Effector CD4-positive, alpha-beta T cell (primary cell): ENCODE measurements at regions not wholly inside any gene's neighbourhood (a gene's known extent, or its start where the extent isn't known, plus 50 kb on each side); places are given as distances from the start of the nearest gene placed in this dataset.

Source experiments
- DNase-seq: peaks from one replicate; pipeline ENCODE4 v3.0.0-alpha.2; 2020

DNA sequence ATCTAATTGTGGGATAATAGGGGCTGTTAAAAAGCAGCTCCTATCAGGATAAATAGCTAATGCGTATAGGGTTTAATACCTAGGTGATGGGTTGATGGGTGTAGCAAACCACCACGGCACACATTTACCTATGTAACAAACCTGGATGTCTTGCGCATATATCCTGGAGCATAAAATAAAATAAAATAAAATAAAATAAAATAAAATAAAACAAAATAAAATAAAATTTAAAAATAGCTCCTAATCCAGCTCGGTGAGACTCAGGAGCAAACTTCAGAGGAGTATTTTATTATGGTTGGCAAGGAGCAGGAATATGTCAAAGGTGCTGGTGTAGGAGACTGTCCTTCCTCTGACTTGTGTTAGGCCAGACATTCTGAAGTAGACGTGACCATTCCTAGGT, 721.0 kb downstream of the BCL11B start:
- no peak for DNase-seq

DNA sequence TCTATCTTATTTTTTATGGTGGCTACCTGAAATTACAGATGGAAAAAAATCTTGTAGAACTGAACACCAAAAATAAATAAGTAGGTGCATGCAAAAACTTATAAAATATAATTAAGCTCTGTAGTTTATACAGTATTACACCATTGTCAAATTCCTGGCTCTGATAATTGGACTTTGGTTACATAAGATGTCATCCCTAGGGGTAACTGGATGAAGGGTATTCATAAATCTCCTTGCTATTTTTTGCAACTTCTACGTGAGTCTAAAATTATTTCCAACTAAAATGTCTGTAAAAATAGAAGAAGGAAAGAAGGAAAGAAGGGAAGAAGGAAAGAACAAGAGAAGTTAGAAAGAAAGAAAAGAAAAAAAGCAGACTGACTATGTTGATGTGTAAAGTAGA, 716.6 kb downstream of the BCL11B start:
- no peak for DNase-seq

DNA sequence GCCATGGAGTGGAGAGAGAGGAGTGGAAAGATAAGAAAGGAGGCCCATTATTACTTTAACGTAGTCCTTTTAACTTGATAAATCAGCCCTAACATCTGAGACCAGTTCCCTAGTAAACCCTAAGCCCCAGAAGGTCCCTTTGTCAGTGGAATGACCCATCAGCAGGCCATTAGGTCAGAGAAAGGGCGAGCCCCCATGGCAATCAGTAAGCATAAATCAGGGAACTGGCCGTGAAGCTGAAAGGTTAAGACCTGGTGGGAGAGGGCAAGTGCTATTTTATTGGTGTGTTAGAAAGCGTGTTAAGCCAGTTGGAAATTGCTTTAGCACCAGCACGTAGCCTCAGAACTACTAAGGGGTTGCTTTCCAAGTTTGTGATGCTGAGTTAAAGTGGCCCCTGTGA, 708.0 kb downstream of the BCL11B start:
- no peak for DNase-seq

DNA sequence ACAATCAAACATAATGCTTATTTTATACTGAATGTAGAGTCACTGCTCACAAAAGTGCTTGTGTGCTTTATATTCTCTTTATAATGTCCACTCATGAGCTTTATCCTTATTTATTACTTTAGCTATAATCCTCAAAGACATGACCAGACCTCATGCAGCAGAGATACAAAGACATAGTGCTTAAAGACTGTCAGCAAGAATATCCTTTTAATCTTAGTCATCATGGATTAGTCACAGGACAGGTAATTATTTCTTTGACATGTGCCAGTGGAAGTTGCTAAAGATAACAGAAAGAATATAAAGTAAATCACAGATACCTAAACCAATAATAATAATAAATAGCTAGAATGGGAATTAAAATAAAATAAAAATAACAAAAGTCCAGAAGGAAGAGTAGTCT, 707.5 kb downstream of the BCL11B start:
- DNase-seq: no peak

DNA sequence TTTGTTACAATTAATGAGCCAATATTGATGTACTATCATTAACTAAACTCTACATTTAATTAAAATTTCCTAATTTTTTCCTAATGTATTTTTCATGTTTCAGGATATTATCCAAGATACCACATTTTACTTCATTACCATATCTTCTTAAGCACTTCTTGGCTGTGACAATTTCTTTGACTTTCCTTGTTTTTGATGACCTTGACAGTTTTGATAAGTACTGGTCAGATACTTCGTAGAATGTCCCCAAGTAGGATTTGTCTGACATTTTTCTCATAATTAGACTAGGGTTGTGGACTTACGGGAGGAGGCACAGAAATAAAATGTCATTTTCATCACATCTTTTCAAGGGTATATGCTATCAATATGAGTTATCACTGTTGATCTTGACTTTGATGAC, 700.9 kb downstream of the BCL11B start:
- DNase-seq: no peak

DNA sequence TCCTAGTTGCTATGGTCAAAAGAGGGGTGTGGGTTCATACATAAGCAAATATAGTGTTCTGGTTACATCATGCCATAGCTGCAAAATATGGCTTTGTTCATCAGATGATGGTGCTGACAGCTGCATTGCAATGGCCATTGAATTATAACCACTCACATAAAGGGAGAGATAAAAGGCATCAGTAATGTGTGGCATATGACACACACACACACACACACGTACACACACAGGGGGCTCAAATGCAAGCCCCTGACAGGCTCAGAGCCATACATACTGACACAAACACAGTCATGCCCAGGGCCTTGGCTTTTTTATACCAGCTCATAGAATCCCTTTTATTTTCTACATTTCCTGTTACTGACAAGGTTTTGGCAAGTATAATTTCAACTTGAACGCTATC, 698.9 kb downstream of the BCL11B start:
- DNase-seq: no peak

DNA sequence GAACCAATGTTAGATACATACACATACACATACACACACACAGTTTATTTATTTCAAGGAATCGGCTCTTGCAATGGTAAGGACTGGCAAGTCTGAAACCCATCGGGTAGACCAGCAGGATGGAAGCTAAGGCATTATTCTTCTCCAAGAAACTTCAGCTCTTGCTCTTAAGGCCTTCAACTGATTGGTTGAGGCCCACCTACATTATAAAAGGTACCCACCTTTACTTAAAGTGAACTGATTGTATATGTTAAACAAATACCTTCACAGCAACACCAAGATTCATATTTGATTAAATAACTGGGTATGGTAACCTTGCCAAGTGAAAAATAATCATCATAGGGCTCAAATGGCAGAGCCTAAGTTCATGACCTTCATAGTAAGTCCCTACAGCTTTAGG, 695.5 kb downstream of the BCL11B start:
- DNase-seq: no peak

DNA sequence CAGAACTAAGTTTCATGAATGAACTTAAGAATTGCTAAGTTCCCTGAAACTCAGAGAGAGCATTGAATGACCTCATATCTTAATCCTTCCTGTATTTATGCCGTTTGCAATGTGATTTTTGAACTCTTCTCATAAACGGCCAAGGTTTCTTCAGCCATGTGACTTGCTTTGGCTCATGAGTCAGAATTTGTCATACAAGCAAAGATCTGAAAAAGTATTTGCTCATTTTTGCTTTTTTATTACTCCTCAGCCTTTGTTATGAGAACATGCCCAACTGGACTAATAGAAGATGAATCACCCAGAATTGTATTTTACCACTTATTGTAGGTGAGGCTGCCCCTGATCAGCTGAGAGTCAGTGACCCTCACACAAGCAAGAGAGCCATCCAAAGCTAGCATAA, 693.8 kb downstream of the BCL11B start:
- DNase-seq: no peak

DNA sequence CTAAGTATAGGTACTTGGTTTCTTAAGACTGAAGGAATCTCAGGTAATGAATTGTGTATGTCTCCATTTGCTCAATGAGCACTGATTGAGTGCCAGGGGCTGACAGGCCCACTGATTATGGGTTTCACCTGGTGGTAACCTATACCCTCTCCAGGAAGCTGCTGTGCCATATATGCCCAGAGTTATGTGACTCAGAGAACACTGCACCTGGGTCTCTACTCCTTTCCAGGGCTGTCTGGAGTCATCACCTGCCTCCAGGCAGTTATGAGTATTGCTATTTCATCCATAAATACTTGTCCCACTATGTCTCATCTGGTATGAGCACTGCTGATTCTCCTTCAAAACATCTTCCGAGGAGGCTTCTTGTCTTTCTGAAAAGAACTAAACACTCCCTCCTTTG, 692.9 kb downstream of the BCL11B start:
- DNase-seq: no peak

DNA sequence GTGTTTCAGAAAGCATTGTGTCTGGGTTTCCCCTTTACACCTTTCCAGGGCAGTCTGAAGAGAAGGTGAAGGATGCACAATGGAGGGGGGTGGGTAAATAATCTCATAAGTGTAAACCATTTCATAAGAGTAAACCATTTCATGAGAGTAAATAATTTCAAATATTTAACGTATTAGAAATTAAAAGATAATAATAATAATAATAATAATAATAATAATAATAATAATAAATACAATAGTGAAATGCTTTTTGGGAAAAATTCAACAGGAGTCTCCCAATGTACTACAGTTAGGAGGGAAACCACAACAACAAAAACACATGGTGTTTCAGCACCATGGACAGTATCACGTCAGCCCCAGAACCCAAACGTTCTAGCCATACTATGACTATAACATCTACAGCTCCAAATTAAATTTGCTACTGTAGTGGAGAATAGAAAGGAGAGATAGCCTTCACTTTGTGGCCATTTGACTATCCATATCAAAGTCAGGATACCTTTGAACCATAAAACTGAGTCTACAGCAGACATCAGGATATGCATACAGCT, 691.8 kb downstream of the BCL11B start:
- DNase-seq: no peak

DNA sequence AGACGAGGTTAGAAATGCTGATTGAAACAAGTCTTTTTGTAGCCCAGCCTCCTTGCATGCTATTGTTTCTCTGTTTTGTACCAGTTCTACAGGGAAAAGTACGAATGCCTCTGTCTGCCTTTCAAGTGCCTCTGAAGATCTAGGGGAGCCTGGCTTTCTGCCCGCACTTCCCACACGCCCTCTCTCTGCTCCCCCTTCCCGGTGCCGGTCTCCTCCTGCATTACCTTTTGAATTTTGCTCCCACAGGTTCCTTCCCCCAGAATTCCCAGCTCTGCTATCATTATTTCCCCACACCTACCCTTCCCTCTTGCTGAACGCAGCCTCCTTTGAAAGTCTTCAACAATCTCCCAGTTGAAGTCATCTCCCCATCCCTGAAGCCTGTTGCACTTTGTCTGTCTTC, 689.7 kb downstream of the BCL11B start:
- no peak for DNase-seq

DNA sequence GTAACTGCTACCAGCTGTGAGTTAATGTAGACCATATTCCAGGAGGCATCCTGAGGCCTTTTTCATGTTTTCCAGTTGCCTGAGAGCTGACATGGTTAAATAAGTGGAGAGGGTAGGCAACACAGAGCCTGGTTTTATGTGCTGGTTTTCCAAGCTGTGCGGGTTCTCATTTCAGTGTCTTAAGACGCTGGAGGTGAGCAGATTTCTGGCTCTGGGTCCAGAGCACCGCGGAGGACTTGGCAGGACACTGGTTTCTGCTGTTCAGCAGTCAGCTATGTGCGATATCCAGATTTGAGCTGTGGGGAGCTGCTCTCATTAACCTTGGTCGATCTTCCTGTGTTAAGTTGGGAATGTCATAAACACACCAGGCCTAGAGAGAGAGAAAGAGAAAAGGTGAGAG, 680.8 kb downstream of the BCL11B start:
- DNase-seq: no peak

DNA sequence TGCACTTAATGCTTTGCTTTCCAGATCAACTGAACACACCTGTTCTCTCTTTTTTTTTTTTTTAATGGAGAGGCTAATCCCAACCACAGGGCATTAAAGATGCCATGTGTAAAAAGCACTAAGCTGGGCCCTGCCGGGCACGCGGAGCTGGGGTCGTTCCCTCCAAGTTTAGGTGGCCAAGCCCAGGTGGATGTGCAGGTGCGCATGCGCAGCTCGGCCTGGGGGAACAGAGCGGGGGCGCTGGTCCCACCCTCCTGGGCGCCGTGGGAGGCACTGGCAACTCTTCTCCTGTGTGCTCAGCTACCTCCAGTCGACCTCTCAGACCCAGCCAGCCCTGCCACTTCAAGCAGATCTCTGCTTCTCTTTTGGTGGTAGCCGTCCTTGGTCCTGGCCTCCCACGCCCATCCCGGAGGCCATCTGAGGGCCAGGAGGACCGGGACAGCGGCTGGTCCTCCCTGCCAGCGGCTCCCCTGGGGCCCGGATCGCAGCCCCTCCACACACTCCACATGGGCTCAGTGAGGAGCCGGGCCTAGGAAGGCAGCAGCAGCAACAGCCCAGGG, 679.3 kb downstream of the BCL11B start:
- no peak for DNase-seq

DNA sequence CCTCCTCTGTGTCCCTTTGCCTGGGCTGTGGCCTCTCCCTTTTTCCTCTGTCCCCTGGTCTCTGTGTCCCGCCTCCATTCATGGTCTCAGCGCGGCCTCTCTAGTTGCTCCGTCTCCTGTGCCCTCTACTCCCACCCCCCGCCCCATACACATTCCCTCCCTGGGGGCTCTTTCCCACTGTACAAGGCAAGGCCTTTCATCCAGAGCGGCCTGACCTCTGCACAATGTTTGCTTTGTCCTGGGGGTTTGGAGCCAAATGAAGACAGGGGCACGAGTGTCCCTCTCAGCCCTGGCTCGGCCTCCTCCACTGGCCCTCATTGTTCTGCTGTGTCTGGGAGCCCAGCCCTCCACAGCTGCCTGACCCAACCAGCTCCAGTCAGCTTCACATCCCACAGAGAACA, 678.6 kb downstream of the BCL11B start:
- DNase-seq: no peak

DNA sequence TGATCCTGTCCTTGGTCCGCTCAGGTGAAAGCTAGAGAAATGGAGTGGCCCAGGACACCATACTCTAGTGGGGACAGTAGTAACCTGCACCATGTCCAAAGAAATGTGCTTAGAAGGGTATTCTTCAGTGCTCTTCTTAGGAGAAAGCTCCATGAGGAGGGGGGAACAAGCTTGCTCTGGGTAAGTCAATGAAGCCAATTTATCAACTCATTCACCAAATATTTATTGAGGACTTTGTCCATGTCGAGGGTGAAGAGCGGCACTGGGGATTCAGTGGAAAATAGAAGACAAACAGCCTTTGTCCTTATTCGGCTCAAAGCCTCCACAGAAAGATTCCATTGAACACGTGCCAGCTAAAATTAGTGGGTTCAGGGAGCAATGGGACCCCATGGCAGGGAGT, 677.8 kb downstream of the BCL11B start:
- DNase-seq: no peak

DNA sequence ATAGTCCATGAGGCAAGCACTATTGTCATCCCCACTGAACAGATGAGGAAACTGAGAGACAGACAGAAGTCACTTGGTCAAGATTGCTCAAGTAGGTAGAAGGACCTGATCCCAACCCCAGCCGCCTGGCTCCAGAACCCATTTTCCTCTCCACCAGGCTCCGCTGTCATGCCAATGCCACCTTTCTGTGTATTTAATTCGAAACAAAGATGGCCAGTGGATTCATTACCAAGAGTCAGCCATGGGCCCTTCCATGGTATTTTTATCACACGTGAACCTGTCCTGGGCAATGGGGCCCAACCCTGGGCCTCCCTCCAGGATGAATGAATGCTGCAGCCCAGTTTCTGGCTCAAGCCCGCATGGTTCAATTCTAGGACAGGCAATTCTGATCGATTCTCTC, 673.4 kb downstream of the BCL11B start:
- DNase-seq: no peak

DNA sequence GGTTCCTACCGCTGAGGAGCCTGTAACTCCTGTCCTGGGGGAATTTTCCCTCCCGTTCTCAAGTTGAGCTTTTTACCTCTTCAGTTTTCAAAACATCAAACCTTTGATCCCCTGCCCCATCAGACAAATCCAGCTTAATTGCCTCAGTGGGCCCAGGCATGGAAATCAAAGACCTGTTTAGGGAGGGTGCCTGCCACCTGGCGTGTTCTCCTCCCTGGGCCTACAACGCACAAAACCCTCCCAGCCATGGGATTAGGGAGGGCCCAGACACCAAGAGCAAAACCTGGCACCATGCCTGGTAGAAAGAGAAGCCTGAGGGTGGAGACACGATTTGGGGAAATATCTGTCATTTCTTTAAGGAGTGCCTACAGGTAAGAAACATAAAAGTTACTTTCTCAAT, 672.9 kb downstream of the BCL11B start:
- no peak for DNase-seq

DNA sequence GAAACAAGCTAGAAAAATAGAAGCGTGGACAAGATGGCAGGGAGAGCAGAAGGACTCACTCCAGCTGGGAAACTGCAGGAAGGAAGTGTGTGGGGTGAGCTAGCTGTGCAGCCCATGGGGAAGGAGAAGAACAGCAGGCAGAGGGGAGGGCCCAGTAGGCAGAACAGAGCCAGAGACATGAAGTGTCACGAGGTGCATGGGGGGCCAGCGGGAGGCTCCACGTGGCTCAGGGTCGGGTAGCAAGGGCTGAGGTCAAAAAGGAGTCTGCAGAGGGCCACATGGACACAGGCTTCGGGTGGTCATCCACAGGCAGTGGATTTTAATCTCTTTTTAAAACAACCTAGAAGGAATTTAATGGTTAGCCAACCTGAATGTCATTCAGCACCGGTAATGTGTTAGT, 669.0 kb downstream of the BCL11B start:
- no peak for DNase-seq

DNA sequence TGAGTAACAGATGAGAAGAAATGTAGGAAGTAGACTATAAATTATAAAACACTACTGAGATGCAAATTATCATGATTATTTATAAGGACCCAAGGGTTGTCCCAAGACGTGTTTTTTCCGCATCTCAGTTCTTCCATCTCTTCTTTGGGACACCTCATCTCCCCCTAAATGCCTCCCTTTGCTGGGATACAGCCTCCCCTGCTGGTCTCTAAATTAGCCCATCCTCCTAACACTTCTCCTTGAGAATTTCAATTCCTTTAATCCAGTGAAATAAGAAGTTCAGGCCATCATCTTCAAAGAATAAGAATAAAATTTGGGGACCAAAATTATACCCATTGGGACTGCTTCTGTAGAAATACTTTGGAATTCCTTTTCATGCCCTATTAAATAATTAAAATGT, 667.0 kb downstream of the BCL11B start:
- no peak for DNase-seq

DNA sequence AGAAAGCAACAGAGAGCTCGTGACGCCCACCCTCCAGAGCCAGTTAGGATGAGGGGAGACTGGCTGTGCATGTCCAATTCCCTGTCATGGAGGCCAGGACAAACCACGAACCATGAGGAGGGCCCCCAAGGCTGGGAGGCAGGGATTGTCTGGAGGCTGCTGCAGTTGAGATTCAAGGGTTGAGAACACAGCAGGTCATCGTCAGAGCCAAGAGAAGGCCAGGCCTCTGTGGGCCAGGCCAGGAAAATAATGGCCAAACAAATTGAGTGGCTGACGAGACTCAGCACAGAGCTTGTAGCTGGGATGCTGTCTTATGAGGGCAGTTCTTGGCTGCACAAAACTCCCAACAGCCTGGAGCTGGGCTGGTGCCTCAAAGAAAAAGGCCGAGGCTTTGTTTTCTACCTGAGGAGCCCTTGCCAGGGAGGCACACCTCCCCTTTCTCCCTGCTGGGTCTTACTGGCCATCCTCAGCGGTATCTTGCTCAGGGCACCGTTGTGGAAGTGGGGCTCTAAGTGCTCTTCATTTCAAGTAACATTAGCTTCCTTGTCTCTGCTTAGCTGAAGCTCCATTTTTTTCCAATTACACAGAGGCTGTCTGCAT, 665.9 kb downstream of the BCL11B start:
- no peak for DNase-seq

DNA sequence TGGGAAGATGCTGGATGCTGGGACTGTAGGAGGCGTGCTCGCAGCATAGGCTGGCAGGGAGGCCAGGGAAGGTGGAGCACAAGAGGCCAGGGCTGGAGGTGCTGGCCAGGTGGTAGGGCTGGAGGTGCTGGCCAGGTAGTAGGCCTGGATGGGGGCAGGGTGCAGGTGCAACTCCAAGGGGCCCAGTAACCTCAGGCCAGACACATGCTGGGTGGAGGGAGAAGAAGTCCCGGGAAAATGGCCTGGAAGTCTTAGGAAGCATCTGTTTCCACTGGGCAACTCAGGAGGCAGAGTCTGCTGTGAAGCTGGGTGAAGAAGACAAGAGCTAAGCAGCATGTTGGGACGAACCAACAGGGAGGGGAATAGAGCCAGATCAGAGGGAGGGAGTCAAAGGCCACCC, 665.2 kb downstream of the BCL11B start:
- DNase-seq: no peak

DNA sequence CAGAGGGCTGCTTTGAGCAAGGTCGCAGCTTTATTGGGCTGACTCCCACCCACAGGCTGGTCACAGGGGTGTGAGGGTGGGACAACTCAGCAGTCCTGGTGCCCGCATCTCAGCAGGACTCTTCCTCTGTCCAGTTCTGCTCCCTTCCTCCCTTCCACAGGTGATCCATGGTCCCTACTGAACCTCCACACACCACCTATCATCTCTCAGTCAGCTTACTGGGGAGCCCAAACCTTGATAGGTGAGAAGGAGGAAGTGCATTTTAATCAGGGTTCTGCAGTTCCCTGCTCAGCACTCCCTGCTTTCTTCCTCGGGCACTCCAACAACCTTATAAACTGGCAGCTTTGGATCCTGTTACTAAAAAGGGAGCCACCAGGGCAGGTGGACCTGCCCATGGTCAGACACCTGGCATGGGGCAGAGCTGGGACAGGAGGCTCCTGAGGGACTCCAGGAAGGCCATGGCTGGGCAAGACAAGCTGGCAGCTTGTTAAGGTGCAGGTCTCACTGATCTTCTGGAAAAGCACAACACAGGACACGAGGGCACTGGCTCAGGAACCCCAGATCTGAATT, 664.6 kb downstream of the BCL11B start:
- no peak for DNase-seq

DNA sequence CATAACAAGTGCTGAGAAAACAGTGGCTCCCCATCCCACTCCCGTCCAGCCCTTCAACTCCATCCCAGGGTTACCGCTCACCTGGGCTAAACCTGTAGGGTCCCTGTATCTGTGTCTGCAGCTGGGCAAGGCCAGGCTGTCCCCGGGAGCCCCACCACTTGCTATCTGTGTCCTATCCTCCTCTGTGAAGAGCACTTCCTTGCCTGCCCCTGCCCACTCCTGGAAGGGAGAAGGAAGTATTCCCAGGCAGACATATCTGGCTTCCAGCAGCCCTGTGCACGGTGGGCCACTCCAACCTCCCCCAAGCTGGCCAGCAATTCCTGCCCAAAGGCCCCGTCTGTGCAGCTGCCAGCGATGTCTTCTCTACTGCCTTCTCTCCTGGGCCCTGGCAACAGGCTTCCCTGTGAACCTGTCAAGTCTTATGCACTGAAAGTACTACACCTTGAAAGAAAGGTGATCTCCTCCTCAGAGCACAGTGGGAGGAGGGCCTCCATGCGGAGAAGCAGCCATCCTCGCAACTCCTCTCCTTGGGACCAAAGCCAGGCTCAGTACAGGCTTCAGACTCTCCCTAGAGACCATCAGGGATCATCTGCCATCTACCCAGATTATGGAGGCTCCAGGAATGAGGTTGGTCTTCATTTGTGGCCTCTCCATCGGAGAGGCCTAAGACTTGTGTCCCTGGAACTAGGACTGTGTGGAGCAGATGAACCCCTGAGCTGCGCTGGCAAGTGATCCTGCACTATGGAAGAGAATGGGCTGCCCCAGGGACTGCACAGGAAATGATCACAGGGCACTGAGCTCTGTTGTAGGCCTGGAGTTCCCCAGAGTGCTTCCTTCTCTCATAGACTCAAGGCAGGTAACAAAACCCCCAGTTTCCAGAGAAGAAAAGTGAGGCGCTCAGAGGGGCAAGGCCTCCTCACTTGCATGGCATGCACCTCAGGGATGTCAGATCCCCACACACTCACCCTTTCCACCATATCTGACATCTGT, 663.6 kb downstream of the BCL11B start:
- no peak for DNase-seq
